ENCODE measurements at regions not wholly inside any gene's neighbourhood (a gene's known extent, or its start where the extent isn't known, plus 50 kb on each side); places are given as distances from the start of the nearest gene placed in this dataset.

DNA sequence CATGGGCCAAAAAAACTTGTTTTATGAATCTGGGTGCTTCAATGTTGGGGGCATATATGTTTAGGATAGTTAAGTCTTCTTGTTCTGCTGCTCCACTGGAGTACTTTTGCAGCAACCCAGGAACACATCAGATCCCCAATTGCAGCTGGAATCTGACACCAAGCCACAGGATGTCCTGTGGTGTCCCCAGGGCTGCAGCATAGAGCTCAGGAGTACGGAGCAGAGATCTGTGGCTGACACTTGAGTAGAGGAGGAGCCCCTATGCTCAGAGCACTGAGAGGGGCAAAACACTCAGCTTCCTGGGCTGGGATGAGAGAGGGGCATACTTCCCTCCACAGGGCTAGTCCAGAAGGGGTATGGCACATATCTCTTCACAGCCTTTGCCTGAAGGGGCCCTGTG lies 138.9 kb upstream of the ERBB4 start:
- no peak overlapping the region for H3K4me3 ChIP-seq (ENCODE audit: low read length)
- H3K27me3 ChIP-seq (ENCODE audit: low read length), result no peaks in the 10 kb centered on the region
- H3K9ac ChIP-seq (ENCODE audit: low read length), result no peak overlapping the region
- no peak overlapping the region for H2AFZ ChIP-seq (ENCODE audit: low read length)
- no peak for DNase-seq
- H3F3A ChIP-seq (ENCODE audit: low read length, unreplicated experiment), result no peaks in the 10 kb centered on the region
- no peaks in the 10 kb centered on the region for H3K79me2 ChIP-seq (ENCODE audit: low read length)
- ChIA-PET POLR2A (ENCODE audit: unreplicated experiment) (interaction anchor here (0.6 kb wide), 1 partner anchor 486 kb away, joined by 14 read pairs; no protein-coding TSS in a partner anchor), CTCF (no interaction called here)
- no peak overlapping the region for H3K4me2 ChIP-seq (ENCODE audit: low read length)
- no peaks in the 10 kb centered on the region for H3K9me3 ChIP-seq (ENCODE audit: low read length)
- TF ChIP-seq, protein P1, sequence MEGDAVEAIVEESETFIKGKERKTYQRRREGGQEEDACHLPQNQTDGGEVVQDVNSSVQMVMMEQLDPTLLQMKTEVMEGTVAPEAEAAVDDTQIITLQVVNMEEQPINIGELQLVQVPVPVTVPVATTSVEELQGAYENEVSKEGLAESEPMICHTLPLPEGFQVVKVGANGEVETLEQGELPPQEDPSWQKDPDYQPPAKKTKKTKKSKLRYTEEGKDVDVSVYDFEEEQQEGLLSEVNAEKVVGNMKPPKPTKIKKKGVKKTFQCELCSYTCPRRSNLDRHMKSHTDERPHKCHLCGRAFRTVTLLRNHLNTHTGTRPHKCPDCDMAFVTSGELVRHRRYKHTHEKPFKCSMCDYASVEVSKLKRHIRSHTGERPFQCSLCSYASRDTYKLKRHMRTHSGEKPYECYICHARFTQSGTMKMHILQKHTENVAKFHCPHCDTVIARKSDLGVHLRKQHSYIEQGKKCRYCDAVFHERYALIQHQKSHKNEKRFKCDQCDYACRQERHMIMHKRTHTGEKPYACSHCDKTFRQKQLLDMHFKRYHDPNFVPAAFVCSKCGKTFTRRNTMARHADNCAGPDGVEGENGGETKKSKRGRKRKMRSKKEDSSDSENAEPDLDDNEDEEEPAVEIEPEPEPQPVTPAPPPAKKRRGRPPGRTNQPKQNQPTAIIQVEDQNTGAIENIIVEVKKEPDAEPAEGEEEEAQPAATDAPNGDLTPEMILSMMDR (conservative IDR thresholded peaks at IDR 0.05; ENCODE audit: low read depth, low read length), result no peak
- TF ChIP-seq EZH2phosphoT487 (IDR thresholded peaks at IDR 0.05; ENCODE audit: borderline replicate concordance, low read length), result no peak
- TF ChIP-seq EZH2 (IDR thresholded peaks at IDR 0.05; ENCODE audit: low read length, unreplicated experiment), result no peak
- no peaks in the 10 kb centered on the region for H3K9me2 ChIP-seq (replicated peaks; ENCODE audit: low read length)
- intact Hi-C loops (cut with micrococcal nuclease), result no loop called here
- BruUV-seq (replicated peaks), result no TSS peak
- no peak overlapping the region for H3K27ac ChIP-seq (ENCODE audit: low read length)
- no peaks in the 10 kb centered on the region for H3K4me1 ChIP-seq (ENCODE audit: insufficient read depth, low read length)
- no peaks in the 10 kb centered on the region for H4K20me1 ChIP-seq (ENCODE audit: low read length)
- H3K36me3 ChIP-seq (ENCODE audit: low read depth, low read length), result no peaks in the 10 kb centered on the region
- no peak for ATAC-seq

DNA sequence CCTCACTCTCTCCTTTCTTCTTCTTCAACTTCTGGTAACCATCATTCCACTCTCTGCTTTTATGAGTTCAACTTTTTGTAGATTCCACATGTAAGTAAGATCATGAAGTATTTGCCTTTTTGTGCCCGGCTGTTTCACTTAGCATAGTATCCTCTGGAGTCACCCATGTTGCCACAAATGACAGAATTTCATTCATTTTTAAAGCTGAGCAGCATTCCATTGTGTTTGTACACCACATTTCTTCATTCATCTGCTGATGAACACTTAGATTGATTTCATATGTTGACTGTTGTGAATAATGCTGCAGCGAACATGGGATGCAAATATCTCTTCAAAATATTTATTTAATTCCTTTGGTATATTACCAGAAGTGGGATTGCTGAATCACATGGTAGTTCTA lies 133.6 kb upstream of the ERBB4 start:
- intact Hi-C loops (cut with micrococcal nuclease), result no loop called here
- H3K27ac ChIP-seq (ENCODE audit: low read length), result no peak overlapping the region
- ChIA-PET POLR2A (ENCODE audit: unreplicated experiment) (no interaction called here), CTCF (no interaction called here)
- no peak overlapping the region for H3K9ac ChIP-seq (ENCODE audit: low read length)
- BruUV-seq (replicated peaks), result no TSS peak
- H3F3A ChIP-seq (ENCODE audit: low read length, unreplicated experiment), result no peaks in the 10 kb centered on the region
- no peaks in the 10 kb centered on the region for H3K4me1 ChIP-seq (ENCODE audit: insufficient read depth, low read length)
- no peak overlapping the region for H2AFZ ChIP-seq (ENCODE audit: low read length)
- H3K36me3 ChIP-seq (ENCODE audit: low read depth, low read length), result no peaks in the 10 kb centered on the region
- no peaks in the 10 kb centered on the region for H3K9me3 ChIP-seq (ENCODE audit: low read length)
- DNase-seq (no peak), ATAC-seq (no peak)
- H3K4me3 ChIP-seq (ENCODE audit: low read length), result no peak overlapping the region
- H4K20me1 ChIP-seq (ENCODE audit: low read length), result no peaks in the 10 kb centered on the region
- no peaks in the 10 kb centered on the region for H3K9me2 ChIP-seq (replicated peaks; ENCODE audit: low read length)
- H3K27me3 ChIP-seq (ENCODE audit: low read length), result no peaks in the 10 kb centered on the region
- TF ChIP-seq EZH2phosphoT487 (IDR thresholded peaks at IDR 0.05; ENCODE audit: borderline replicate concordance, low read length) (no peak), EZH2 (IDR thresholded peaks at IDR 0.05; ENCODE audit: low read length, unreplicated experiment) (no peak)
- TF ChIP-seq, protein P1 (conservative IDR thresholded peaks at IDR 0.05; ENCODE audit: low read depth, low read length), result no peak
- H3K4me2 ChIP-seq (ENCODE audit: low read length), result no peak overlapping the region
- H3K79me2 ChIP-seq (ENCODE audit: low read length), result no peaks in the 10 kb centered on the region

DNA sequence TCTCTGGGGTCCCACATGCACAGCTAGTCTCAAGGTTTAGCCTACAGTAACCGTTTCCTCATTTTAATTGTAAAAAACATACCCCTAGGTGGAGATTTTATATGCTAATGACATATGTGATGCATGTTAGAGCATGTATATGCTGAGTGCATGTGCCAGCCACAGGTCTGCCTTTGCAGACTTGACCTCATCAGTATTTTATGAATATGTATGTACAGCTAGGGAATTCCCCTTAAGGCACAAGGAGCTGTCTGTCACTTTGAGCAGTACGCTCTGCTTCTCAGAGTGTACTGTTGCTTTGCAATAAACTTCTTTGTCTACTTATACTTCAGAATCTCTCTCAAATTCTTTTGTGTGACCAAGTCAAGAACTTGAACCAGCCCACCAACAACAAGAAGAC lies 131.2 kb upstream of the ERBB4 start:
- H3K4me1 ChIP-seq (ENCODE audit: insufficient read depth, low read length), result no peaks in the 10 kb centered on the region
- H2AFZ ChIP-seq (ENCODE audit: low read length), result no peak overlapping the region
- no peak overlapping the region for H3K9ac ChIP-seq (ENCODE audit: low read length)
- no peaks in the 10 kb centered on the region for H3K9me2 ChIP-seq (replicated peaks; ENCODE audit: low read length)
- H3K36me3 ChIP-seq (ENCODE audit: low read depth, low read length), result no peaks in the 10 kb centered on the region
- intact Hi-C loops (cut with micrococcal nuclease), result no loop called here
- no peaks in the 10 kb centered on the region for H4K20me1 ChIP-seq (ENCODE audit: low read length)
- H3K4me3 ChIP-seq (ENCODE audit: low read length), result no peak overlapping the region
- no peaks in the 10 kb centered on the region for H3F3A ChIP-seq (ENCODE audit: low read length, unreplicated experiment)
- H3K27me3 ChIP-seq (ENCODE audit: low read length), result no peaks in the 10 kb centered on the region
- ATAC-seq (no peak), DNase-seq (no peak)
- H3K4me2 ChIP-seq (ENCODE audit: low read length), result no peak overlapping the region
- POLR2A ChIA-PET (ENCODE audit: unreplicated experiment), result no interaction called here
- no peaks in the 10 kb centered on the region for H3K79me2 ChIP-seq (ENCODE audit: low read length)
- H3K9me3 ChIP-seq (ENCODE audit: low read length), result no peaks in the 10 kb centered on the region
- TF ChIP-seq EZH2 (IDR thresholded peaks at IDR 0.05; ENCODE audit: low read length, unreplicated experiment) (no peak), EZH2phosphoT487 (IDR thresholded peaks at IDR 0.05; ENCODE audit: borderline replicate concordance, low read length) (no peak)
- CTCF ChIA-PET, result no interaction called here
- no TSS peak for BruUV-seq (replicated peaks)
- no peak overlapping the region for H3K27ac ChIP-seq (ENCODE audit: low read length)

All from PC-3 (cell line).